Hematopoietic multipotent progenitor cell treated with erythropoietin and hydrocortisone succinate and interleukin-3 and kit ligand, for 4 days (in vitro differentiated cells): ENCODE measurements at regions not wholly inside any gene's neighbourhood (a gene's known extent, or its start where the extent isn't known, plus 50 kb on each side); places are given as distances from the start of the nearest gene placed in this dataset.
"Not testable (repeated sequence)": the region's sequence is repeated elsewhere in the genome, so short reads cannot be mapped to it uniquely, and the experiment has no call there.

Experiments used
- DNase-seq: peaks from one replicate; pipeline ENCODE4 v3.0.0-alpha.2; 2015

DNA sequence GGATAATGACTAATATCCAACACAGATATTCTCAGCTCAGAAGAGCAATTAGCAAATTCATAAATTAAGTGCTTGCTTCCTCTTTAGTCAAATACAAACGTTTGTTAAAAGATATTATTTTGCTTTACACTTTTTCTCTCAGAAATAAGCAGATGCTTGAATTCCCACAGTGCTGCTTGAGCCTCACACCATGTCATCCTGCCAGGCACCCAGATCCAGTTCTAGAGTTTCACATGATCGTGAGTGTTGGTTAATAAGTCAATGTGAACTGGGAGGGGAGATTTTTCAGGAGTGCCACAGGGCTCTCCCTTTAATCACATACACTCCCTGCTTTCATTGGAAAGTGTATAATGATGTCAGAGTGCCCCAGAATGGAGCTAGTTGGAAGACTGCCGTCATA, 352.0 kb downstream of the OR4F29 start:
- DNase-seq = not testable (repeated sequence)

GRCh38 chr1:98811-99210, 352.7 kb downstream of the OR4F29 start:
- not testable (repeated sequence) for DNase-seq

DNA sequence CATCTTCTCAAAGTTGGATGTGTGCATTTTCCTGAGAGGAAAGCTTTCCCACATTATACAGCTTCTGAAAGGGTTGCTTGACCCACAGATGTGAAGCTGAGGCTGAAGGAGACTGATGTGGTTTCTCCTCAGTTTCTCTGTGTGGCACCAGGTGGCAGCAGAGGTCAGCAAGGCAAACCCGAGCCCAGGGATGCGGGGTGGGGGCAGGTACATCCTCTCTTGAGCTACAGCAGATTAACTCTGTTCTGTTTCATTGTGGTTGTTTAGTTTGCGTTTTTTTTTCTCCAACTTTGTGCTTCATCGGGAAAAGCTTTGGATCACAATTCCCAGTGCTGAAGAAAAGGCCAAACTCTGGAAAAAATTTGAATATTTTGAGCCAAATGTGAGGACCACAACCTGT, 360.2 kb downstream of the OR4F29 start:
- DNase-seq = not testable (repeated sequence)

GRCh38 chr1:88110-88509, 363.4 kb downstream of the OR4F29 start:
- DNase-seq = not testable (repeated sequence)

DNA sequence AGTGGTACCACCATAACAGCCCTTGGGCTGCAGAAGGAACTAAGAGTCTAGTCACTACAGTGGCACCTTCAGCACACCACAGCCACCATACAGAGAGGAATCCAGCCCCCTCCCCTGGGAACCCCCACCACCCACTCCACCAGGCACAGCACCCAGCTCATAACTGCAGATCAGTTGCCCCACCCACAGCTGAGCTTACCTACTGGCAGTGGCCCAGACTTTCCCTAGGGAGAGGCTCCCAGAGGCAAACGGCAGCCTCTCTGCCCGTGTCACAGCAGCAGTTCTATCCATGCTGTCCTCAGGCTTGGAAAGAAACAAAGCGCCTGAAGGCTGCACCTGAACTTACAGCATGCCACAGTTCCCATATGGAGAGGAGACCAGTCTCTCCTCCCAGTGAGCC, 372.3 kb downstream of the OR4F29 start:
- DNase-seq = not testable (repeated sequence)

DNA sequence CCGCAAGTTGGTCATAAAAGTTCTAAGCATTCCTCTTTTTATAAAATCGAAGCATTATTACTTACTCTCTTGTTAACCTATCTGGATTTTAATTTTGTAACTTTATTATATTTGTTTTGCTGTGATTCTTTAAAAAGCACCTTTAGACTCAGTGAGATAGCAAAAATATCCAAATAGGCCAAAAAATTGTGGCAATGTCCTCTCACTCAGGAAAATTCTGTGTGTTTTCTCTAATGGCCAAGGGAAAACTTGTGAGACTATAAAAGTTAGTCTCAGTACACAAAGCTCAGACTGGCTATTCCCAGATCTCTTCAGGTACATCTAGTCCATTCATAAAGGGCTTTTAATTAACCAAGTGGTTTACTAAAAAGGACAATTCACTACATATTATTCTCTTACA, 386.4 kb downstream of the OR4F29 start, which contains the start of gene OR4F5:
Gene OR4F5, plus strand, starts transcription at position 301 of the 400 bp plus-strand sequence.
- DNase-seq = not testable (repeated sequence)

GRCh38 chr1:56014-56531, 395.4 kb downstream of the OR4F29 start:
- not testable (repeated sequence) for DNase-seq

DNA sequence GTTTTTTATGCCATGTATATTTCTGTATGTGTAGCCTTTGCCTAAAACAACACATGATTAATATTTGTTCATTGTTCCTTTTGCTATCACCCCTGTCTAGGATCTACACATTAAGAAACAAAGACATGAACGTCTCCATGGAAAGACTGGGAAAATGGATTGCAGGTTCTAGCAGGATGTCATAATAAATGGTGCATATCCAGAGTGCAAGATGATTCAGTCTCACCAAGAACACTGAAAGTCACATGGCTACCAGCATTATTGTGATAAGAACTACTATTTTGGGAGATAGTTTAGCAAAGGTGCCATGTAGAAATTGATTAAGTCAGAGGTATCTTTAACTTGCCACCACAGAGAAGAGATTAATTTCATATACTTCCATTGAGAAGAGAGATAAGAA, 398.3 kb downstream of the OR4F29 start:
- not testable (repeated sequence) for DNase-seq

GRCh38 chr1:41965-42466, 409.5 kb downstream of the OR4F29 start:
- DNase-seq = not testable (repeated sequence)

DNA sequence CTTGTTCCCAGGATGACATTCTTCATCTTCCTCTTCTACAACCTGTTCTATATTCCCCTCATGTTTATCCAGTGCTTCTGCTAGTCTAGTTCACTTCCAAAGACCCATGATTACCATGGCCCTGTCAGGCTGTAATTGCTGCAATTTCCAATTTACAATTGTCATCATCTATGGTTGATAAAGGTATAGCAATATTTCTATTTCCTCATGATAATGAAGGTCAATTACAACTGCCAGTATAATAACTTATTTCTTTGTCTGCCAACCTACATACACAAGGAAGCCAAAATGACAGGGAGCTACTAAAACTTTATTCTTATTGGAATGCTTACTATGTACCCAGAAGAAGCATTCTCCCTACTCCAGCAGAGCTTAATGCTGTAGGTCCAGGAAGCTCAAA, 410.3 kb downstream of the OR4F29 start:
- DNase-seq = not testable (repeated sequence)

GRCh38 chr1:29183-29582, 422.3 kb downstream of the OR4F29 start:
- DNase-seq = not testable (repeated sequence)

- DNase-seq = not testable (repeated sequence)
Measured at GRCh38 chr1:17298-17697, 434.2 kb downstream of the OR4F29 start.

DNA sequence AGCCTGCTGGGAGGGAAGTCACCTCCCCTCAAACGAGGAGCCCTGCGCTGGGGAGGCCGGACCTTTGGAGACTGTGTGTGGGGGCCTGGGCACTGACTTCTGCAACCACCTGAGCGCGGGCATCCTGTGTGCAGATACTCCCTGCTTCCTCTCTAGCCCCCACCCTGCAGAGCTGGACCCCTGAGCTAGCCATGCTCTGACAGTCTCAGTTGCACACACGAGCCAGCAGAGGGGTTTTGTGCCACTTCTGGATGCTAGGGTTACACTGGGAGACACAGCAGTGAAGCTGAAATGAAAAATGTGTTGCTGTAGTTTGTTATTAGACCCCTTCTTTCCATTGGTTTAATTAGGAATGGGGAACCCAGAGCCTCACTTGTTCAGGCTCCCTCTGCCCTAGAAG, 435.5 kb downstream of the OR4F29 start:
- DNase-seq = not testable (repeated sequence)

DNA sequence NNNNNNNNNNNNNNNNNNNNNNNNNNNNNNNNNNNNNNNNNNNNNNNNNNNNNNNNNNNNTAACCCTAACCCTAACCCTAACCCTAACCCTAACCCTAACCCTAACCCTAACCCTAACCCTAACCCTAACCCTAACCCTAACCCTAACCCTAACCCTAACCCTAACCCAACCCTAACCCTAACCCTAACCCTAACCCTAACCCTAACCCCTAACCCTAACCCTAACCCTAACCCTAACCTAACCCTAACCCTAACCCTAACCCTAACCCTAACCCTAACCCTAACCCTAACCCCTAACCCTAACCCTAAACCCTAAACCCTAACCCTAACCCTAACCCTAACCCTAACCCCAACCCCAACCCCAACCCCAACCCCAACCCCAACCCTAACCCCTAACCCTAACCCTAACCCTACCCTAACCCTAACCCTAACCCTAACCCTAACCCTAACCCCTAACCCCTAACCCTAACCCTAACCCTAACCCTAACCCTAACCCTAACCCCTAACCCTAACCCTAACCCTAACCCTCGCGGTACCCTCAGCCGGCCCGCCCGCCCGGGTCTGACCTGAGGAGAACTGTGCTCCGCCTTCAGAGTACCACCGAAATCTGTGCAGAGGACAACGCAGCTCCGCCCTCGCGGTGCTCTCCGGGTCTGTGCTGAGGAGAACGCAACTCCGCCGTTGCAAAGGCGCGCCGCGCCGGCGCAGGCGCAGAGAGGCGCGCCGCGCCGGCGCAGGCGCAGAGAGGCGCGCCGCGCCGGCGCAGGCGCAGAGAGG, 441.3 kb downstream of the OR4F29 start:
- not testable (repeated sequence) for DNase-seq
